Hematopoietic multipotent progenitor cell treated with erythropoietin and hydrocortisone succinate and interleukin-3 and kit ligand, for 15 days (in vitro differentiated cells): ENCODE measurements at regions not wholly inside any gene's neighbourhood (a gene's known extent, or its start where the extent isn't known, plus 50 kb on each side); places are given as distances from the start of the nearest gene placed in this dataset.

ENCODE experiments used
- DNase-seq: peaks from one replicate; pipeline ENCODE4 v3.0.0-alpha.2; 2015; ENCODE audit warnings: low spot score

DNA sequence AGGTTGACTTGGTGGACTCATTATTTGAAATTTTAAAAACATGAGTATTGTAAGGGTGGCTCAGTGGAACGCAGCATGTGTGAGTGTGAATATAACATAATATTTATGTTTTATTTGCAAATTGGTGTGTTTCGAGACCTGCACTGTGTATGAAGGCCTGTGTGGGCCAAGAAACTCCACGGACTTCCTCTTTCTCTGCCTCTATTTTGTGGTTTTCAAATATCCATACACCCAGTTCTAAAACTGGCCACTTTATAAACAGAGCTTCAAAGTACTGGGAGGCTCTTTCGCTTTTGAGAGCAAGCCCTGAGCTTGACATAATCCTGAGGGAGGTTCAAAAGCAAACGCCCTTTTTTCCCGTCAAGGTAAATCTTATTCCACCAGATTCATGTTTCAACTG lies 187.7 kb downstream of the GPAT3 start:
- DNase-seq: no peak

DNA sequence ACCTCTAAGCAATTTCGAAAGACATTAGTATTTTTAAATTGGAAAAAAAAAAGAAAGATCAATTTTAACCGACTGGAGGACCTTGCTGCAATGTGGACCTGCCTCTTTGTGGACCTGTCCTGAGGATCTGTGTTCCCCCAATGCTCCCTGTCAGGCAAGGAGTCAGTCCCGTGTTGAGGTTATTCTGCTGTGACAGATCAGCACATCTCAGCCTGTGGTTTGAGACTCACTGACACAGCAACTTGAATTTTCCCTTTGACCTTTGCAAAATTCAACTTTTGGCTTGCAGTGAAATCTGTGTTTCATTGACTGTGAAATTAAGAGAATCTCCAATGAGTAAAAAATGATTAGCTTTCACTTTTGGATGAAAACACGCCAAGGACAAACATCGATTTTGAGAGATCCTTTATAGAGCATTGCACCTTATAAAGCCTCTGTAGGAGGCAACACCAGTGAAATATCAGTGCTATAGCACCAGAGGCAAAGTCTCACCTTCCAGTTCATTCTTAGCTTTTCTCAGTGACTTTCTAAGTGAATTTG lies 186.9 kb downstream of the GPAT3 start:
- no peak for DNase-seq

DNA sequence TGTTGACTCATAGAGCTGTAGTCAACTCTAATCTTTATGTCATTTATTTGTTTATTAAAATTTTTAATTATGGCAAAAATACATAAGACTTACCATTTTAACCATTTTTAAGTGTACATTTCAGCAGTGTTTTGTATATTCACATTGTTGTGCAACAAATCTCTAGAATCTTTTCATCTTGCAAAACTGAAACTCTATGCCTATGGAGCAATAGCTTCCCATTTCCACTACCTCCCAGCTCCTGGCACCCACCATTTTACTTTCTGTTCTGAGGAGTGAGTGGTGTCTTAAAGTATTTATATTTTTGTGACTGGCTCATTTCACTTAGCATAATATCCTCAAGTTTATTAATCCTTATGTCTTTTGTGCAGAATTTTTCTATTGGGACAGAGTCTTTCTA lies 181.0 kb downstream of the GPAT3 start:
- DNase-seq: no peak

DNA sequence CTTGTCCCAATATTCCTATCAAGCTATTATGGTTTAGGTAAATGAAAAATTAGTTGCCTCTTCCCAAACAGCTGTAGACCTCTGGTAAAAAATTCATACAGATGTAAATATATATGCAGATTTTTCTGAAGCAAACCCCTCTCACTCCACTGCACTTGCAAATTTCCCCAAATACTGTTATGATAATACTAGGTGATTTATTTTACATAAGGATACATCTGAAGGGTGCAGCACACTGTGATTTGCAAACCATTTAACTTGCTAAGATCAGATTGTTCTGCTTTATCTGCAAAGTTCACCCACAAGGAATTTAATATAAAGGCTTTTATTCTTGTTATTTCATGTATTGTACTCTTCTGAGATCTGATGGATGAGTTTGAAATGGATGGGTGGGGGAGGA lies 177.0 kb downstream of the GPAT3 start:
- DNase-seq: no peak

DNA sequence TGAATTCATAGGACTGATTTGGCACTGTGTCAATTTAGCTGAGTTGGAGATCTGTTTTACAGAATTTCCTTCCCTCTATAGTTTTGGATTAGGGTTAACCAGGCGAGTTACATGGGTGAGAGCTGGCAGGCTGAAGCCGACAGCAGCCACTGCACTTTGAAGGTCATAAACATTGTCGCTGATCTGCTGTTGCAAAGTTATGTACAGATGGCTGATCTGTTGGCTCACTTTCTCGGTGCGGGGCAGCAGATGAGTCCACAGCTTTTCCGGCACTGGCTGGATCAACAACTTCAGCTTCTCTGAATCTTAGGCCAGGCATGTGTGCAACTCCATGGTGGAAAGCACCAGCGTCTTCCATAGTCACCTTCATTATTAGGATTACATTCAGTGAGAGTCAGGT lies 173.7 kb downstream of the GPAT3 start:
- no peak for DNase-seq

GRCh38 chr4:83708500-83709175 lies 172.7 kb downstream of the GPAT3 start:
- no peak for DNase-seq

GRCh38 chr4:83704786-83705185 lies 168.9 kb downstream of the GPAT3 start:
- DNase-seq: no peak

- no peak for DNase-seq
Measured at GRCh38 chr4:83703752-83704151, 167.8 kb downstream of the GPAT3 start.

DNA sequence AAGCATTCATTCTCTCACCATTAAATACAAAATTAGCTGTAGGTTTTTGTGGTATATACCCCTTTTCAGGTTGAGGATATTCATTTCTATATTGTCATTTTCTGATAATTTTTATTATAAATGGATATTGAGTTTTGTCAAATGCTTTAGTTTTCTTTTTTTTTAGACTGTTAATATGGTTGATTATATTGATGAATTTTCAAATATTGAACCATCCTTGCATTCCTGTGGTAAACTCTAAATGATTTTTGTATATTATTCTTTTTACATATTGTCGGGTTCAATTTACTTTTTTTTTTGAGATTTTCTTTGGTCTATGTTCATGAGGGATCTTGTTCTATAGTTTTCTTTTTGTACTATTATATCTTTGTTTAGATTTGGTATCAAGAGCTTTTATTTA lies 165.1 kb downstream of the GPAT3 start:
- DNase-seq: no peak

- no peak for DNase-seq
Measured at GRCh38 chr4:83699358-83699757, 163.4 kb downstream of the GPAT3 start.

GRCh38 chr4:83692028-83692427 lies 156.1 kb downstream of the GPAT3 start:
- no peak for DNase-seq

DNA sequence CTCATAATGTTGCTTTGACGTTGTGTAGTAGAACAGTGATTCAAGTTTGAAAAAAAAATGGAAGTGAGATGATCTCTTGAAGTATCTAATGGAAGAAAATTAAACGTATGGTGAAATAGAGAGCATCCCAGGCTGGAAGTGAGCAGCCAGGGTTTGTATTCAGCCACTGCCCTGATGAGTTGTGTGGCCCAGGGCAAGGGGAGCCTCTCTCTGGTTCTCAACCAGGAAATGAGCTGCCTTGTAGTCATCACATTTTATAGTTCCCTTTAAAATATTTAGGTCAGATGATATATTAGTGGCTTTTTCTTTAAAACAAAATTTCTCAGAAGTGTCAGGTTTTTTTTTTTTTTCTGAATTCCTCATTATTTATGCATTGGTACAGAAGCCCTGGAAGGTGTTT lies 150.3 kb downstream of the GPAT3 start:
- no peak for DNase-seq

DNA sequence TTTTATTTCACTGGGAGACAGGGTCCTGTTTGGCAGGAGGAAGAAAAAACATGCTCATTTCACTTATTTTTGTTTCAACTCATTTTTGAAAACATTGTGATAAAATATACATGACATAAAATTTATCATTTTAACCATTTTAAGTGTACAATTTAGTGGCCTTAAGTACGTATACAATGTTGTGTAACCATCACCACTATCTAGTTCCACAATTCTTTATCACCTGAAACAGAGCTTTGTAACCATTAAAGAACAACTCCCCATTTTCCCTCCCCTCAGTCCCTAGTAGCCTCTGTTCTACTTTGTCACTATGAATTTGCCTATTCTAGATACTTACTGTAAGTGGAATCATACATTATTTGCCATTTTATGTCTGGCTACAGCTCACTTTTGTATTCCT lies 143.8 kb downstream of the GPAT3 start:
- no peak for DNase-seq

DNA sequence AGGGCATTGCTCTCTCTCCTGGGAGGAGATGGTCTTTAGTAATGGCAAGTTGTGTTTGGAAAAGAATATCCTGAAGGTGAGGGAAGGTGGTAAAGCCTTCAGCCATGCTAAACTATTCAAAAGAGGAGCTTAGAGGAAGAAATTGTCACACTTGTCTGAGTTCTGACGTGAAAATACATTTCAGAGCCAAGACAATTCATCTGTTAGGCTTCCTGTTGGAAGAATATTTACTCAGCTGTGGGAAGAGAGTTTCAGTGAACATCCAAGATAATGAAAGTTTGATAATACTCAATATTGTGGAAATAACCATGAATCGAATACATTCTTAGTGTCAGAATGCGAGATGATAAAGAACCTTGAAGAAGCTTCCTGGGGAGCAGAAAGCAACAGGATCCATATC lies 143.3 kb downstream of the GPAT3 start:
- no peak for DNase-seq

GRCh38 chr4:83677656-83678055 lies 141.7 kb downstream of the GPAT3 start:
- DNase-seq: no peak

- DNase-seq: no peak
Measured at GRCh38 chr4:83664741-83665140, 128.8 kb downstream of the GPAT3 start.

DNA sequence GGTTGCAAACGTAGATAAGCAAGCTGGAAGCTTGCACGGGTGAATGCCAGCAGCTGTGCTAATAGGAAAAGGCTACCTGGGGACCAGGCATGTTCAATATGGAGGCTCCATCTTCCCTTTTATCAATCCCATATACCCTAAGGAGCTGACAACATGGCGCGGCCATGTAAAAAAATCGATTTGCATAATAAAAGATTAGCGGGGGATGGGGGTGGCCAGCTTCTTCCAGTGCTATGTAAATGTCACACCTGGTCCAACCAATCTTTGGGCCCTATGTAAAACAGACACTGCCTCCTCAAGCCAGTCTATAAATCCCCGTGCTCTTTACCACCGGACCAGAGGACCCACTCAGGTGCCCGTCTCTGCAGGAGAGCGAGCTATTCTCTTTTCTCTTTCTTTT lies 128.2 kb downstream of the GPAT3 start:
- DNase-seq: no peak

- DNase-seq: no peak
Measured at GRCh38 chr4:83662204-83662603, 126.3 kb downstream of the GPAT3 start.

DNA sequence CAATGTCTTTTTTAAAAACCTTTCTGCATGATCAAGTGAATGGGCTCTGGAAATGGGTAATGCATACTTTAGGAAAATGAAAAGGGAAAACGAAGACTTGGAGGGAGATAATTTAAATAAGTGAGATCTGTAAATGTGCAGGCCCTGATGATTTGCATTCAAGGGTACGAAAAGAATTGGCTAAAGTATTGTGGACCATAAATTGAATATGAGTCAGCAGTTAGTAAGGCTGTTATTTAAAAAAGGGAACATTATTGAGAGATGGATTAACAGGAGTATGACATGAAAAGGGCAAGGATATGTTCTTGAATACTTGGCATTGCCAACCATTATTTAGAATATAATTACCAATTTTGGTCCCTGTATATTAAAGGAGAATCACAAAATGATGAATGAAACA lies 125.5 kb downstream of the GPAT3 start:
- DNase-seq: no peak

DNA sequence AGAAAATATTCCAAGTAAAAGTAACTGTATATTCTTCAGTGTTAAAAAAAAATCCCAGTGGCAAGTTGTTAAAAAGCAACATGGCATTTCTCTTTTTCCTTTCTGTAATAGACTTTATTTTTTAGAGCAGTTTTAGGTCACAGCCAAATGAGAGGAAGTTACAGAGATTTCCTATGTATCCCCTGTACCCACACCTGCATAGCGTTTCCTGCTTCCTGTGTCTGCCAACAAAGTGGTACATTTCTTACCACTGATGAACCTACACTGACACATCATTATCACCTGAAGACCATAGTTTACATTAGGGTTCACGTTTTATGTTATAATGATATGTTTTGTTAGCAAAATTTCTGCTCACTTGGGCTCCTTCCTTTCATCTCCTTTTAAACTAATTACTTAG lies 124.7 kb downstream of the GPAT3 start:
- no peak for DNase-seq

DNA sequence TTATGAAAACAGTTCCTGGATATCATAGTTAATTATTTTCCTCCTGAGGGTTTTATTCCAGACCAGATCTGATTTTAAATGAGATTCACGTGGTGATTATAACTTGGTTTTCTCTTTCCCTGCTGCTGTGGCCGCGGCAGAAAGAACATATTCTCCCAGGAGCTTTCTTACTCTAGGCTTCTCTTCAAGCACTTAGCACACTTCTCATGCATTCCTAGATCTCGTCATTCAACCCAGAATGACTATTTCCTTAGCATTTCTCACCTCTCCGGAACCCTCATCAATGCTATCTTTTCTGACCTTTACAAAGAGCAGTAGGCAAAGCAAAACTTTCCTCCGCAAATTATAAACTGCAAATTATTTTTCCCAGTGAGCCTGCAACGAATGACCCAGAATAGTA lies 122.9 kb downstream of the GPAT3 start:
- DNase-seq: no peak

DNA sequence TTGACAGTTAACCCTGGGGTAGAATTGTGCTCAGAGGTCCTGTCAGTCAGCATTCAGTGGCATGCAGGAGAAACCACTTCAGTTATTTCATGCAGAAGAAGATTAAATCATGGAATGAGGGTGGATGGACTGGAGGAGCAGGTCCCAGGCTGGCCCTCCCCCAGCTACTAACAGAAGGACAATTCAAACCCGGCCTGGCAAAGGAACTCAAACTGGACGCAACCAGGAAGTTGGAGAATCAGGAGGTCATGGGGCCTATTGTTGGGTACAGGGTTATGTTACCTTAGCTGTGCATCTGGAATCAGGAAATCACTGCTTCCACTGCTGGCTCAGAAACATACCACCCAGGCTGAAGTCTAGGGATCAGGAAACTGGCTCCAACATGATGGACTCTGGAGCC lies 121.4 kb downstream of the GPAT3 start:
- no peak for DNase-seq
